Liver (tissue), 3 donors: ENCODE measurements at regions not wholly inside any gene's neighbourhood (a gene's known extent, or its start where the extent isn't known, plus 50 kb on each side); places are given as distances from the start of the nearest gene placed in this dataset.

Experiments
- CTCF ChIP-seq: fragments of 150-350 bp; IDR thresholded peaks from 2 replicates; pipeline ENCODE4 v1.5.1; 2017; ENCODE audit warnings: improper control_type of control experiment, low read depth, low read length; ENCODE audit not compliant: missing input control
- HNF4A ChIP-seq, 2 donors: conservative IDR thresholded peaks; 2 replicates each; pipeline ENCODE4 v1.6.1; 2016; ENCODE audit warnings: antibody characterized with exemption in 2 of 2, mild to moderate bottlenecking in 2 of 2
- NR2F2 ChIP-seq: IDR thresholded peaks from 2 replicates; pipeline ENCODE4 v1.6.1; 2016; ENCODE audit warnings: antibody characterized with exemption
- TAF1 ChIP-seq: conservative IDR thresholded peaks from 2 replicates; pipeline ENCODE4 v1.6.1; 2016; ENCODE audit warnings: antibody characterized with exemption, mild to moderate bottlenecking
- ZBTB33 ChIP-seq: IDR thresholded peaks from 2 replicates; pipeline ENCODE4 v1.6.1; 2016; ENCODE audit warnings: antibody characterized with exemption
- donor health status: healthy.
- donor health status: healthy.

GRCh38 chr2:147204102-147204501 is 640.7 kb upstream of the ACVR2A start:
- TF ChIP-seq NR2F2 (no peak), CTCF (no peak), TAF1 (no peak), ZBTB33 (no peak), HNF4A (conservative IDR thresholded peaks at IDR 0.05) (no peak)
